Lower leg skin (tissue), 3 donors: ENCODE measurements at regions not wholly inside any gene's neighbourhood (a gene's known extent, or its start where the extent isn't known, plus 50 kb on each side); places are given as distances from the start of the nearest gene placed in this dataset.

Experiments used
- POLR2A ChIP-seq, 2 donors: fragments of 450-650 bp; IDR thresholded peaks; one replicate each; pipeline ENCODE4 v1.6.1; 2016 to 2017; ENCODE audit warnings: antibody characterized with exemption in 2 of 2, mild to moderate bottlenecking in 1 of 2, moderate library complexity in 1 of 2
- TF ChIP-seq, protein P1 (sequence below), 3 donors: fragments of 450-650 bp; IDR thresholded peaks; one replicate each; pipeline ENCODE4 v1.5.1; 2016; ENCODE audit warnings: antibody characterized with exemption in 3 of 3, mild to moderate bottlenecking in 3 of 3, moderate library complexity in 2 of 3

DNA sequence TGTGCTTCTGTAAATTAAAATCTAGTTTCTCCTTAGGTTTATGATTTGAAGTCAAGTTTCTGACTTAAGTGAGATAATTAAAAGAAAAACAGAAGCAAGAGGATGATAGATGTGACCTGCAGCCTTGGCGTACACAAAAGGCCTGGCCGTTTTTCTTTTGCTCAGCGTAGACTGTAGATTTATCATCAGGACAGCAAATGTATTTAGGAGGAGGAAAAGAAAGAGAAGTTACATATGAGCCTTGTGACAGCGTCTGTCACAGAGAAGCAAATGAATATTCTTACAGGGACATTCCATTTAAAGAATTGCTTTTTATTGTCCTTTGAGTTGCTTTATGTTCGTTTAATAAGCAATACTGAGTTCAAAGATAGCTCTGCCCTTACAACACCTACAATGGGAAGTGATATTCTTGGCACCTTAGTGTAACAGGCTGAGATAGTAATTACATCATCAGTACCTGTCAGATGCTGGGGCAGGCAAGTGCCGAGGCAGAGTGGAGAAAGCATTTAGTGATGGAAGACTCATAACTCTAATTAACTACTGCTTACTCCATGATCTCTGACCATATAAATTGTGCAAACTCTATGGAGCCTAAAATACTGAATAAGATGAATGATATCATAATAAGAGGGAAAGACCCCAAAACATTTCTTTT is 311.5 kb downstream of the MFSD1 start:
- TF ChIP-seq, protein P1, sequence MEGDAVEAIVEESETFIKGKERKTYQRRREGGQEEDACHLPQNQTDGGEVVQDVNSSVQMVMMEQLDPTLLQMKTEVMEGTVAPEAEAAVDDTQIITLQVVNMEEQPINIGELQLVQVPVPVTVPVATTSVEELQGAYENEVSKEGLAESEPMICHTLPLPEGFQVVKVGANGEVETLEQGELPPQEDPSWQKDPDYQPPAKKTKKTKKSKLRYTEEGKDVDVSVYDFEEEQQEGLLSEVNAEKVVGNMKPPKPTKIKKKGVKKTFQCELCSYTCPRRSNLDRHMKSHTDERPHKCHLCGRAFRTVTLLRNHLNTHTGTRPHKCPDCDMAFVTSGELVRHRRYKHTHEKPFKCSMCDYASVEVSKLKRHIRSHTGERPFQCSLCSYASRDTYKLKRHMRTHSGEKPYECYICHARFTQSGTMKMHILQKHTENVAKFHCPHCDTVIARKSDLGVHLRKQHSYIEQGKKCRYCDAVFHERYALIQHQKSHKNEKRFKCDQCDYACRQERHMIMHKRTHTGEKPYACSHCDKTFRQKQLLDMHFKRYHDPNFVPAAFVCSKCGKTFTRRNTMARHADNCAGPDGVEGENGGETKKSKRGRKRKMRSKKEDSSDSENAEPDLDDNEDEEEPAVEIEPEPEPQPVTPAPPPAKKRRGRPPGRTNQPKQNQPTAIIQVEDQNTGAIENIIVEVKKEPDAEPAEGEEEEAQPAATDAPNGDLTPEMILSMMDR (IDR thresholded peaks at IDR 0.05): no peak
- TF ChIP-seq POLR2A (IDR thresholded peaks at IDR 0.05): no peak
